ENCODE measurements at regions not wholly inside any gene's neighbourhood (a gene's known extent, or its start where the extent isn't known, plus 50 kb on each side); places are given as distances from the start of the nearest gene placed in this dataset.

DNA sequence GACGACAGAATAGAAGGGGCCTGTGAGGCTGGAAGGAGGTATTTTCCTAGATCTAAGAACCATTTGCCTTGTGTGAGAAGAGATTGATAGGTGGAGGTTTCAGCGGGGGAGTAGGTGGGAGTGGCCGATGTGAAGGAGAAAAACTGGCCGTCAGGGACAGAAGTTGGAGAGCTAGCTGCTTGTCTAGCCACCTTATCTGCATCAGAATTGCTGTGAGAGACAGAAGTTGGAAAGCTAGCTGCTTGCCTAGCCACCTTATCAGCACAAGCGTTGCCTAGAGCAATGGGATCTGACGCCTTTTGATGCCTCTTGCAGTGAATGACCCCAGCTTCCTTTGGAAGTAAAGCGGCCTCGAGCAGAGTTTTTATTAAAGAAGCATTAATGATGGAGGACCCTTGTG is 283.9 kb downstream of the RPS4Y2 start:
- TF ChIP-seq, protein P1, sequence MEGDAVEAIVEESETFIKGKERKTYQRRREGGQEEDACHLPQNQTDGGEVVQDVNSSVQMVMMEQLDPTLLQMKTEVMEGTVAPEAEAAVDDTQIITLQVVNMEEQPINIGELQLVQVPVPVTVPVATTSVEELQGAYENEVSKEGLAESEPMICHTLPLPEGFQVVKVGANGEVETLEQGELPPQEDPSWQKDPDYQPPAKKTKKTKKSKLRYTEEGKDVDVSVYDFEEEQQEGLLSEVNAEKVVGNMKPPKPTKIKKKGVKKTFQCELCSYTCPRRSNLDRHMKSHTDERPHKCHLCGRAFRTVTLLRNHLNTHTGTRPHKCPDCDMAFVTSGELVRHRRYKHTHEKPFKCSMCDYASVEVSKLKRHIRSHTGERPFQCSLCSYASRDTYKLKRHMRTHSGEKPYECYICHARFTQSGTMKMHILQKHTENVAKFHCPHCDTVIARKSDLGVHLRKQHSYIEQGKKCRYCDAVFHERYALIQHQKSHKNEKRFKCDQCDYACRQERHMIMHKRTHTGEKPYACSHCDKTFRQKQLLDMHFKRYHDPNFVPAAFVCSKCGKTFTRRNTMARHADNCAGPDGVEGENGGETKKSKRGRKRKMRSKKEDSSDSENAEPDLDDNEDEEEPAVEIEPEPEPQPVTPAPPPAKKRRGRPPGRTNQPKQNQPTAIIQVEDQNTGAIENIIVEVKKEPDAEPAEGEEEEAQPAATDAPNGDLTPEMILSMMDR (IDR thresholded peaks at IDR 0.05), result no peak
- TF ChIP-seq POLR2A (IDR thresholded peaks at IDR 0.05), result no peak

Measured in Peyer's patch (tissue), 4 donors.